H1 (cell line): ENCODE measurements at regions not wholly inside any gene's neighbourhood (a gene's known extent, or its start where the extent isn't known, plus 50 kb on each side); places are given as distances from the start of the nearest gene placed in this dataset.
"Not testable (repeated sequence)": the region's sequence is repeated elsewhere in the genome, so short reads cannot be mapped to it uniquely, and the experiment has no call there.

ENCODE experiments used
- CTCF ChIA-PET: fragments of 300-600 bp; sonication (Branson Sonifier 250); formaldehyde crosslinking; loops from one replicate; lab custom pipeline; 2021; ENCODE audit not compliant: partially characterized antibody; lab: Charles Lee
- POLR2A ChIA-PET: fragments of 300-600 bp; sonication (Branson Sonifier 250); formaldehyde crosslinking; loops from one replicate; lab custom pipeline; 2021; ENCODE audit warnings: inconsistent platforms; ENCODE audit not compliant: partially characterized antibody; lab: Charles Lee
- DNase-seq, 2 experiments: peaks; one replicate each; pipeline versions ENCODE4 v3.0.0 to v3.0.0-alpha.2; 2010 to 2022; ENCODE audit warnings: low spot score in 2 of 2, low read depth in 1 of 2, mixed read lengths in 1 of 2
- FAIRE-seq: peaks from 2 replicates; lab custom pipeline; 2011; peaks lifted over from hg19 to GRCh38; lab: Jason Lieb, UNC
- H2AFZ ChIP-seq: 2 replicates; pipeline ENCODE4 v1.8.1; 2012; ENCODE audit warnings: low read length, inconsistent platforms
- H2AK5ac ChIP-seq: 2 replicates; pipeline ENCODE4 v1.6.1; 2013; ENCODE audit warnings: low read depth, low read length
- H2BK120ac ChIP-seq: replicated peaks from 2 replicates; pipeline ENCODE3; 2013; ENCODE audit warnings: low read depth, low read length, inconsistent platforms
- H2BK12ac ChIP-seq: 2 replicates; pipeline ENCODE4 v1.6.1; 2013; ENCODE audit warnings: low read depth, low read length
- H2BK15ac ChIP-seq: 2 replicates; pipeline ENCODE4 v1.6.1; 2013; ENCODE audit warnings: low read length
- H2BK20ac ChIP-seq: 2 replicates; pipeline ENCODE4 v1.6.1; 2013; ENCODE audit warnings: low read length
- H2BK5ac ChIP-seq: 2 replicates; pipeline ENCODE4 v1.6.1; 2013; ENCODE audit warnings: low read depth, low read length
- H3K14ac ChIP-seq: 2 replicates; pipeline ENCODE4 v1.6.1; 2013; ENCODE audit warnings: inconsistent platforms; ENCODE audit not compliant: insufficient read length
- H3K18ac ChIP-seq: 2 replicates; pipeline ENCODE4 v1.6.1; 2013; ENCODE audit warnings: low read length; ENCODE audit errors: extremely low read depth
- H3K23ac ChIP-seq: 2 replicates; pipeline ENCODE4 v1.6.1; 2013; ENCODE audit warnings: inconsistent platforms; ENCODE audit not compliant: insufficient read length
- H3K23me2 ChIP-seq: 2 replicates; pipeline ENCODE4 v1.6.1; 2013; ENCODE audit warnings: low read depth, low read length
- H3K27ac ChIP-seq: 2 replicates; pipeline ENCODE4 v1.6.1; 2011; ENCODE audit warnings: low read depth, low read length, inconsistent platforms
- H3K27me3 ChIP-seq, 4 experiments: replicated peaks in 1 of 4; 1 replicate in 1 of 4; 2 replicates in 3 of 4; pipeline versions ENCODE4 v1.6.1 to v1.8.1; 2011 to 2013; ENCODE audit warnings: low read length in 3 of 4, mild to moderate bottlenecking in 3 of 4, inconsistent platforms in 2 of 4, mixed read lengths in 2 of 4, moderate library complexity in 1 of 4; ENCODE audit not compliant: control insufficient read depth in 3 of 4, insufficient read depth in 3 of 4; ENCODE audit errors: extremely low read depth in 1 of 4
- H3K36me3 ChIP-seq, 4 experiments: 2 replicates each; pipeline versions ENCODE4 v1.6.1 to v1.8.1; 2011 to 2013; ENCODE audit warnings: mild to moderate bottlenecking in 4 of 4, low read length in 3 of 4, moderate library complexity in 2 of 4, control low read depth in 1 of 4, inconsistent platforms in 1 of 4; ENCODE audit not compliant: insufficient read depth in 4 of 4, control insufficient read depth in 2 of 4
- H3K4ac ChIP-seq: replicated peaks from 2 replicates; pipeline ENCODE3; 2013; ENCODE audit warnings: low read length, low read depth, mixed read lengths, inconsistent platforms; ENCODE audit not compliant: insufficient read length
- H3K4me1 ChIP-seq, 4 experiments: replicated peaks in 1 of 4; 1 replicate in 1 of 4; 2 replicates in 3 of 4; pipeline versions ENCODE4 v1.6.1 to v1.8.1; 2011 to 2013; ENCODE audit warnings: low read length in 3 of 4, inconsistent platforms in 2 of 4, mixed read lengths in 1 of 4; ENCODE audit not compliant: insufficient read depth in 4 of 4, control insufficient read depth in 3 of 4
- H3K4me2 ChIP-seq, 2 experiments: 2 replicates each; pipeline versions ENCODE4 v1.6.1 to v1.8.1; 2011 to 2013; ENCODE audit warnings: low read depth in 2 of 2, low read length in 2 of 2, control low read depth in 1 of 2, inconsistent platforms in 1 of 2, mild to moderate bottlenecking in 1 of 2; ENCODE audit not compliant: insufficient read depth in 1 of 2
- H3K4me3 ChIP-seq, 4 experiments: fragments of 200-600, 300-600 bp in 1 of 4; sonication (generic), shearing (Covaris generic), sonication (Bioruptor Twin) in 1 of 4; 2 replicates each; pipeline versions ENCODE4 v1.5.1 to v1.8.1; 2011 to 2016; ENCODE audit warnings: low read length in 4 of 4, low read depth in 3 of 4, control low read depth in 2 of 4, inconsistent platforms in 2 of 4, mild to moderate bottlenecking in 2 of 4, mixed read lengths in 1 of 4, moderate library complexity in 1 of 4; ENCODE audit not compliant: insufficient read depth in 2 of 4; ENCODE audit errors: extremely low read depth in 1 of 4
- H3K56ac ChIP-seq: replicated peaks from 2 replicates; pipeline ENCODE3; 2013; ENCODE audit warnings: low read depth, mild to moderate bottlenecking, mixed read lengths, low read length, inconsistent platforms; ENCODE audit not compliant: insufficient read length
- H3K79me1 ChIP-seq: 2 replicates; pipeline ENCODE4 v1.6.1; 2013; ENCODE audit warnings: low read depth, low read length, control low read depth
- H3K79me2 ChIP-seq, 2 experiments: 2 replicates each; pipeline versions ENCODE4 v1.6.1 to v1.8.1; 2012 to 2013; ENCODE audit warnings: low read length in 2 of 2, mild to moderate bottlenecking in 2 of 2, inconsistent platforms in 1 of 2; ENCODE audit not compliant: insufficient read depth in 2 of 2, control insufficient read depth in 1 of 2
- H3K9ac ChIP-seq, 4 experiments: replicated peaks in 1 of 4; 1 replicate in 1 of 4; 2 replicates in 3 of 4; pipeline versions ENCODE4 v1.6.1 to v1.8.1; 2011 to 2013; ENCODE audit warnings: low read depth in 3 of 4, low read length in 3 of 4, control low read depth in 2 of 4, mild to moderate bottlenecking in 2 of 4, moderate library complexity in 2 of 4, inconsistent platforms in 1 of 4; ENCODE audit errors: extremely low read depth in 1 of 4
- H3K9me3 ChIP-seq, 2 experiments: 2 replicates each; pipeline versions ENCODE4 v1.6.1 to v1.8.1; 2012 to 2013; ENCODE audit warnings: mild to moderate bottlenecking in 2 of 2, moderate library complexity in 2 of 2, control low read depth in 1 of 2, inconsistent platforms in 1 of 2, low read depth in 1 of 2, low read length in 1 of 2, mixed read lengths in 1 of 2; ENCODE audit not compliant: insufficient read depth in 2 of 2
- H4K20me1 ChIP-seq, 2 experiments: replicated peaks in 1 of 2; 2 replicates each; pipeline versions ENCODE3 to v1.8.1; 2011 to 2013; ENCODE audit warnings: inconsistent platforms in 2 of 2, low read length in 2 of 2, mild to moderate bottlenecking in 1 of 2; ENCODE audit not compliant: insufficient read depth in 2 of 2, control insufficient read depth in 1 of 2
- H4K5ac ChIP-seq: 2 replicates; pipeline ENCODE4 v1.6.1; 2013; ENCODE audit warnings: low read length, low read depth, mixed read lengths, inconsistent platforms; ENCODE audit not compliant: insufficient read length
- H4K8ac ChIP-seq: 2 replicates; pipeline ENCODE4 v1.8.0; 2013; ENCODE audit warnings: mild to moderate bottlenecking, moderate library complexity, low read length, inconsistent platforms; ENCODE audit not compliant: insufficient read depth; ENCODE audit errors: extremely low read depth
- H4K91ac ChIP-seq: replicated peaks from 2 replicates; pipeline ENCODE3; 2013; ENCODE audit warnings: low read length, mixed read lengths, inconsistent platforms; ENCODE audit not compliant: insufficient read length
- BRCA1 ChIP-seq: IDR thresholded peaks from 2 replicates; pipeline ENCODE4 v1.6.1; 2012; ENCODE audit warnings: low read depth, low read length, improper control_type of control experiment
- MAX ChIP-seq: IDR thresholded peaks from 2 replicates; pipeline ENCODE4 v1.6.1; 2012; ENCODE audit warnings: inconsistent platforms
- RXRA ChIP-seq: IDR thresholded peaks from 2 replicates; pipeline ENCODE4 v1.6.1; 2011; ENCODE audit warnings: low read depth, mild to moderate bottlenecking, low read length, moderate library complexity; ENCODE audit not compliant: insufficient read depth
- WGBS, 2 experiments: shearing (Covaris generic) in 1 of 2; methylation state at CpG; one replicate each; pipeline versions ENCODE4 v1.1.6 to v1.1.7; 2013 to 2015; ENCODE audit warnings: low lambda C conversion rate in 2 of 2, mixed read lengths in 2 of 2, inconsistent platforms in 1 of 2, low coverage in 1 of 2, missing lambda C conversion rate in 1 of 2; ENCODE audit not compliant: insufficient replicate concordance in 2 of 2, insufficient coverage in 1 of 2, insufficient read length in 1 of 2; ENCODE audit errors: extremely low coverage in 1 of 2, missing lambda C conversion rate in 1 of 2; 5-methylcytosine and 5-hydroxymethylcytosine counted together

GRCh38 chr13:81078048-81078447, 737.1 kb upstream of the SPRY2 start (continued):
- TF ChIP-seq MAX, result no peak
- TF ChIP-seq BRCA1, result no peak
- no peak for TF ChIP-seq RXRA

- H3K23me2 ChIP-seq, H3K56ac ChIP-seq, H2AFZ ChIP-seq, H2AK5ac ChIP-seq, H3K27me3 ChIP-seq, H3K36me3 ChIP-seq, POLR2A ChIA-PET, H4K5ac ChIP-seq, H3K4me3 ChIP-seq, H3K4ac ChIP-seq, CTCF ChIA-PET, H2BK20ac ChIP-seq, H4K91ac ChIP-seq, H2BK15ac ChIP-seq, H4K8ac ChIP-seq, H3K27ac ChIP-seq, H4K20me1 ChIP-seq, H3K4me1 ChIP-seq, H3K18ac ChIP-seq, H3K23ac ChIP-seq, H3K9me3 ChIP-seq, H3K14ac ChIP-seq, FAIRE-seq, DNase-seq, H2BK12ac ChIP-seq, H2BK120ac ChIP-seq, H3K79me1 ChIP-seq, H2BK5ac ChIP-seq, H3K9ac ChIP-seq, H3K79me2 ChIP-seq, H3K4me2 ChIP-seq: not testable (repeated sequence)
- 87% methylated on average over 18 of the region's 18 CpGs; no CpG with 5 or more reads in 1 of the 2 experiments for WGBS, 2 experiments
Observed at GRCh38 chr13:81069822-81070221, 728.9 kb upstream of the SPRY2 start.
